WI38 (cell line): ENCODE measurements at regions not wholly inside any gene's neighbourhood (a gene's known extent, or its start where the extent isn't known, plus 50 kb on each side); places are given as distances from the start of the nearest gene placed in this dataset.
A peak's percentile ranks its signal among the peaks of the same experiment; 100 is the strongest.

ENCODE experiments used
- H3K4me3 ChIP-seq: 2 replicates; pipeline ENCODE4 v1.5.1; 2011; ENCODE audit warnings: low read depth, mild to moderate bottlenecking, control low read depth, low read length
- TF ChIP-seq, protein P1 (sequence below): IDR thresholded peaks from 2 replicates; pipeline ENCODE4 v1.5.1; 2012; ENCODE audit warnings: low read depth, mild to moderate bottlenecking, control low read depth, low read length

DNA sequence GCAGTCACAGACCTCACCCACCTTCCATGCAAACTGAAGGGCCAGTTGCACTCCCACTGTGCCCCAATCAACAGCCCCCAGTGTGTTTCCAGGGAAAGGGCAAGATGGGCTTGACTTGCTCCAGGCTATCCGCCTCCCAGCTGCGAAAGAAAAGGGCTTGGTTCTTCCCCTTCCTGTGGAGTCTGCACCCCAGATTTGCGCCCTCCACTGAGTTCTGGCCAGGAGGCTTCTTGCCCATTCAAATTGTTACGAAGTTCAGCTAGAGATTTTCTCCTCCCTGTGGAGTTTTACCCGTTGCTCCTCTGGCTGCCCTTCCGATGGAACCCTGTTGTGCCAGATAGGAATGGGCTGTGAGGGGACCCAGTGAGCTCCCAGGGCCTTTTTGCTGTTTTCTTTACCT is 1096.9 kb upstream of the ALCAM start:
- no peak overlapping the region for H3K4me3 ChIP-seq
- TF ChIP-seq, protein P1, sequence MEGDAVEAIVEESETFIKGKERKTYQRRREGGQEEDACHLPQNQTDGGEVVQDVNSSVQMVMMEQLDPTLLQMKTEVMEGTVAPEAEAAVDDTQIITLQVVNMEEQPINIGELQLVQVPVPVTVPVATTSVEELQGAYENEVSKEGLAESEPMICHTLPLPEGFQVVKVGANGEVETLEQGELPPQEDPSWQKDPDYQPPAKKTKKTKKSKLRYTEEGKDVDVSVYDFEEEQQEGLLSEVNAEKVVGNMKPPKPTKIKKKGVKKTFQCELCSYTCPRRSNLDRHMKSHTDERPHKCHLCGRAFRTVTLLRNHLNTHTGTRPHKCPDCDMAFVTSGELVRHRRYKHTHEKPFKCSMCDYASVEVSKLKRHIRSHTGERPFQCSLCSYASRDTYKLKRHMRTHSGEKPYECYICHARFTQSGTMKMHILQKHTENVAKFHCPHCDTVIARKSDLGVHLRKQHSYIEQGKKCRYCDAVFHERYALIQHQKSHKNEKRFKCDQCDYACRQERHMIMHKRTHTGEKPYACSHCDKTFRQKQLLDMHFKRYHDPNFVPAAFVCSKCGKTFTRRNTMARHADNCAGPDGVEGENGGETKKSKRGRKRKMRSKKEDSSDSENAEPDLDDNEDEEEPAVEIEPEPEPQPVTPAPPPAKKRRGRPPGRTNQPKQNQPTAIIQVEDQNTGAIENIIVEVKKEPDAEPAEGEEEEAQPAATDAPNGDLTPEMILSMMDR = no peak

DNA sequence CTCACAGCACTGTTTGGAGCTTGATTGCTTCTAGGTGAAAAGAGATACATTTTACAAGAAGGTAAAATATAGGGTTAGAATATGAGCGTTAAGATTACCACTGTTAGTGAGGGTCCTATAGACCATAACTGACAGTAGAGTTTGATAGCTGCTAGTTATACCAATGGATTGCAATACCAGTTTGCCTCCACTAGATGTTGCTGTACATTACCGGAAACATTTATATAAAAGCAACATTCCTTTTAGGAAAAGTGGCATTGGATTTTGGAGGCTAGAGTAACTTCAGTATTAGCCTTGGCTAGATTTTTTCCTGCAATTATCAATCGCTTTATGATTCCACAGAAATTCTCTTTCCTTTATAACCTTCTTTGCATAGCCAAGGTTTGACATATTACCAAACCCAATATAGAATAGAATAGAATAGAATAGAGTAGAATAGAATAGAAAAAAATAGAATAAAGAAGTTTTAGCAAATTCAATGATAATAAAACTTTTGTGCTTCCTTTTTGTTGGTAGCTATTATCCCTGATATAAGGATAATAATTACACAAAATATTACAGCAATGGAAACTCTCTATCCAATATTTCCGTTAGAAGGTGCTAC is 1093.6 kb upstream of the ALCAM start:
- TF ChIP-seq, protein P1 = peak; percentile 58; the same call in 1 of the 2 replicates
- no peak overlapping the region for H3K4me3 ChIP-seq

DNA sequence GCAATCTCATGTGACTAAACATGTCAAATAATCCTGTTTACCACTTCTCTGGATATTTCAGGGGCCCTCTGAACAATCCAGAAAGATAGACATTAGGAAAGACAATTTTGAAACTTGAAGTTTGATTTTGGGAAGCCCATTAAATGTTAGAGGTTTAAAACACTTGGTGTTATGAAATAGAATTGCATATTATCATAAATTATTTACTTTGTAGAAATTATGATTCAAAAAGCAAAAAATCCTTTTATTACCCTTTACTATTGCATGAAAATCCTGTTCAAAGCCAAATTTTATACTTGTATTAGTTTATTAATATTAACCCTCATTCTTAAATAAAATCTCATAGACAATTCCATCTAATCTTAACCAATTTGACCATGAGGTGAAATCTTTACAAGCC is 1091.5 kb upstream of the ALCAM start:
- no peak overlapping the region for H3K4me3 ChIP-seq
- TF ChIP-seq, protein P1 = no peak

DNA sequence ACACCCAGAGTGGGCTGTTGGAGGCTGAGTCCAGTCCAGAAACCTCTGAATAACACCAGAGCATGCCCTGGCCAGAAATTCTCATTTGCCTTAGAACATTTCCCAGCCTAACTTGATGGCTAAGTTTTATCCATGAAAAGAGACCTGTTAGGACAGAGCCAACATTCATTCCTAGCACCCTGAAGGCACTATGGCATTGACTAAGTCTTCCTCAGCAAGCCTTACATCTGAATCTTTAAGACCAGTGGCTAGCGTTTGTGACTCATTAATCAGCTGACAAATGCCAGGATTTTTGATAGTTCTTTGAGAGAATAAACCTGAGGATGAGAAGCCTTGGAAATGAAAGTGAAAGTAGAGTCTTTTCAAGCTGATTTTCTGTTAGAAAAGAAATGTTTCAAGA is 1087.1 kb upstream of the ALCAM start:
- peak overlapping the region; percentile 28 for H3K4me3 ChIP-seq
- TF ChIP-seq, protein P1 = no peak

DNA sequence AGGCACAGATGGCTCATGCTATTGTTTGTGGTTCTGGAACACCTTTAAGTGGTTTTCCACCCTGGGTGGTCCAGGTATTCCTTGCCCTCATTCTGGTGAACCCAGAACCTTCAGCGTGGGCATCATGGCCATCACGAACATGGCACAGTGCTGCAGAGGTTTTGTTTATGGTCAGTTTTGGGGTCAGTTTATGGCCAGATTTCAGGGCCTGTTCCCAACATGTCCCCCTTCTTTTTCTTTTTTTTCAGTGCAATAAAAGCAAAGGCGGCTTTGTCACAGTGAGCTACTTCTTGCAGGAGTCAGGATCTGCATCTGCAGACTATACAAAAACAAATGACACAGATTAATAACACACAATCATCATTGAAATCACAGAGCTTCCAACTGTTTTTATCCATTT is 1085.0 kb upstream of the ALCAM start:
- TF ChIP-seq, protein P1 = no peak

DNA sequence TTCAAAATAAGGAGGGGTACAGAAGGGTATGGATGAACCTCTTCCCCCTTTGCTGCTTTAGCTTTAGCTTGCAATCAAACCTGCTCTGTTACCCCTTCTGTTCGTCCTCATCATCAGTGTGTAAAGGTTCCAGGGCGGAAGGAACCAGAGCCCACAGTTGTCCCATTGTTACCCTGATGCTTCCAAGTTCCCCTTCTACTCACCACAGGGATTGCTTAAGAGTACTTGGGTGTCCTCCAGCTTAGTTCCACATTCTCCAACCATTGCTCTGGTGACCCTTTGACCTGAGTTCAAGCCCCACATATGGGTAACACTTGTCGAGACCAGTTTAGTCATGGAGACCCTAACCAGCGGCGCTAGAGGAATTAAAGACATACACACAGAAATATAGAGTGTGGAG is 1080.1 kb upstream of the ALCAM start:
- TF ChIP-seq, protein P1 = no peak
- no peak overlapping the region for H3K4me3 ChIP-seq

More for the DNA sequence above, 1085.0 kb upstream of the ALCAM start:
- H3K4me3 ChIP-seq = no peak overlapping the region

DNA sequence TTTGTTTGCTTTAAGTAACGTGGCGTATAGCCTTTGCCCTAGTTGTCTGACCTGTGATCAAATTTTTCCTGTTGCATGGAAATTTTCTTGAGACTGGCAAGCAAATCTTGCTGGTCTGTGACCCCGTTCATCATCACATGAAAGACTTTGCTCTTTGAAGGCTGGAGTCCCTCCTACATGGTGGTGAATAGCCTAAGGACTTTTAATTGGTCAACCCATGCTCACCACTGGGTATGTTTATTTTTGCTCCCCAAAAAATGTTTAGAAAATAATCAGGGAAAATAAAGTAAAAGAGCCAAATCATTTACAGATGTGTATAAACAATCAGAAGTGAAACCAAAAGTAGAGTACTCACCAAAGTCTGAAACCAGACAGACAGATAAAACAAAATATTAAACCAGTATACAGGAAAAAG is 1075.3 kb upstream of the ALCAM start:
- TF ChIP-seq, protein P1 = no peak
- peak overlapping the region; percentile 45 for H3K4me3 ChIP-seq
